B cell (primary cell): ENCODE measurements at regions not wholly inside any gene's neighbourhood (a gene's known extent, or its start where the extent isn't known, plus 50 kb on each side); places are given as distances from the start of the nearest gene placed in this dataset.

Source experiments
- ATAC-seq: fragments of 200-7000 bp; cut with Tn5 transposase; one replicate; pipeline ENCODE4 v1.10.0; 2021; ENCODE audit warnings: low read depth, mild to moderate bottlenecking, moderate number of reproducible peaks, moderate library complexity
- CTCF ChIA-PET: fragments of 350-600 bp; sonication (Branson Sonifier 250); formaldehyde crosslinking; loops from one replicate; lab custom pipeline; 2021; ENCODE audit warnings: antibody characterized with exemption, inconsistent platforms; lab: Charles Lee
- POLR2A ChIA-PET: fragments of 350-600 bp; sonication (Branson Sonifier 250); formaldehyde crosslinking; loops from one replicate; lab custom pipeline; 2021; ENCODE audit warnings: antibody characterized with exemption; lab: Charles Lee
- DNase-seq: peaks from one replicate; pipeline ENCODE4 v3.0.0; 2013
- H2AFZ ChIP-seq: 2 replicates; pipeline ENCODE4 v1.6.1; 2012; ENCODE audit warnings: mild to moderate bottlenecking, low read depth, low read length; ENCODE audit not compliant: insufficient read depth, poor library complexity, severe bottlenecking
- H3K27ac ChIP-seq, 2 donors: 1 replicate in 1 of 2; 2 replicates in 1 of 2; pipeline ENCODE4 v1.5.1; 2012 to 2013; ENCODE audit warnings: low read length in 2 of 2, mild to moderate bottlenecking in 2 of 2, moderate library complexity in 1 of 2
- H3K27me3 ChIP-seq, 4 experiments: fragments of 200-600 bp in 1 of 4; sonication (generic) in 1 of 4; replicated peaks in 1 of 4; 1 replicate in 2 of 4; 2 replicates in 2 of 4; pipeline versions ENCODE4 v1.6.1 to v1.7.0; 2013 to 2016; ENCODE audit warnings: low read length in 3 of 4, mild to moderate bottlenecking in 2 of 4, mixed read lengths in 1 of 4, moderate library complexity in 1 of 4; ENCODE audit not compliant: insufficient read depth in 4 of 4, control insufficient read depth in 3 of 4; ENCODE audit errors: control extremely low read depth in 1 of 4
- H3K36me3 ChIP-seq, 2 experiments: replicated peaks in 1 of 2; 1 replicate in 1 of 2; 2 replicates in 1 of 2; pipeline versions ENCODE4 v1.6.1 to v1.7.1; 2013; ENCODE audit warnings: low read length in 1 of 2; ENCODE audit not compliant: insufficient read depth in 2 of 2, control insufficient read depth in 1 of 2; ENCODE audit errors: control extremely low read depth in 1 of 2, extremely low read depth in 1 of 2
- H3K4me1 ChIP-seq, 2 donors: fragments of 200-600 bp in 1 of 2; sonication (generic) in 1 of 2; 1 replicate in 1 of 2; 2 replicates in 1 of 2; pipeline versions ENCODE4 v1.5.1 to v1.6.1; 2013 to 2017; ENCODE audit warnings: low read length in 2 of 2; ENCODE audit not compliant: control insufficient read depth in 2 of 2, insufficient read depth in 2 of 2
- H3K4me2 ChIP-seq: replicated peaks from 2 replicates; pipeline ENCODE3; 2012; ENCODE audit warnings: mild to moderate bottlenecking, low read depth, low read length; ENCODE audit not compliant: poor library complexity, severe bottlenecking
- H3K4me3 ChIP-seq, 5 experiments: fragments of 200-600 bp in 1 of 5; sonication (generic) in 1 of 5; 1 replicate in 3 of 5; 2 replicates in 2 of 5; pipeline versions ENCODE4 v1.5.1 to v1.7.0; 2011 to 2016; ENCODE audit warnings: low read length in 4 of 5, mild to moderate bottlenecking in 4 of 5, low read depth in 2 of 5, control low read depth in 1 of 5, moderate library complexity in 1 of 5; ENCODE audit not compliant: insufficient read depth in 1 of 5; ENCODE audit errors: control extremely low read depth in 1 of 5, extremely low read depth in 1 of 5
- H3K79me2 ChIP-seq: fragments of 200-600 bp; sonication (generic); one replicate; pipeline ENCODE4 v1.6.0; 2016; ENCODE audit warnings: low read length; ENCODE audit not compliant: control insufficient read depth, insufficient read depth
- H3K9ac ChIP-seq: fragments of 200-600 bp; sonication (generic); 2 replicates; pipeline ENCODE4 v1.6.1; 2017; ENCODE audit warnings: mild to moderate bottlenecking, low read length, moderate library complexity
- H3K9me3 ChIP-seq, 3 donors: one replicate each; pipeline versions ENCODE4 v1.6.1 to v1.7.1; 2013; ENCODE audit warnings: low read length in 2 of 3; ENCODE audit not compliant: control insufficient read depth in 2 of 3, insufficient read depth in 1 of 3; ENCODE audit errors: control extremely low read depth in 1 of 3
- H4K20me1 ChIP-seq: 2 replicates; pipeline ENCODE4 v1.6.0; 2012; ENCODE audit warnings: mild to moderate bottlenecking, low read length; ENCODE audit not compliant: insufficient read depth, control insufficient read depth, poor library complexity, severe bottlenecking
- H3K27ac Mint-ChIP-seq: one replicate; pipeline ENCODE4 v1.8.0; 2021; ENCODE audit warnings: mixed read lengths
- H3K27me3 Mint-ChIP-seq: one replicate; pipeline ENCODE4 v1.8.0; 2021; ENCODE audit warnings: mixed read lengths
- H3K4me1 Mint-ChIP-seq: one replicate; pipeline ENCODE4 v1.8.0; 2021; ENCODE audit warnings: mixed read lengths
- H3K4me3 Mint-ChIP-seq: one replicate; pipeline ENCODE4 v1.8.0; 2021; ENCODE audit warnings: mixed read lengths
- H3K9me3 Mint-ChIP-seq: one replicate; pipeline ENCODE4 v1.8.0; 2022; ENCODE audit warnings: mixed read lengths; ENCODE audit not compliant: insufficient read depth
- CTCF ChIP-seq: fragments of 200-600 bp; IDR thresholded peaks from one replicate; pipeline ENCODE4 v1.8.0; 2022; ENCODE audit warnings: antibody characterized with exemption, mild to moderate bottlenecking
- EZH2 ChIP-seq: IDR thresholded peaks from 2 replicates; pipeline ENCODE4 v1.6.1; 2012; ENCODE audit warnings: borderline replicate concordance, low read depth, mild to moderate bottlenecking, moderate library complexity, low read length; ENCODE audit not compliant: insufficient read depth, poor library complexity, severe bottlenecking
- WGBS: methylation state at CpG from one replicate; pipeline ENCODE4 v1.1.5; 2013; ENCODE audit warnings: missing lambda C conversion rate; ENCODE audit not compliant: insufficient coverage; 5-methylcytosine and 5-hydroxymethylcytosine counted together
- intact Hi-C: fragments of 100-400 bp; cut with micrococcal nuclease; formaldehyde crosslinking; loops from one replicate; pipeline ENCODE4 v1.10.0; 2022

GRCh38 chr2:15700131-15700530 is 108.5 kb downstream of the DDX1 start:
- Histone ChIP-seq H3K27ac (no peak overlapping the region), H3K4me3 (no peak overlapping the region), H3K4me1 (no peaks in the 10 kb centered on the region), H3K79me2 (no peaks in the 10 kb centered on the region), H4K20me1 (no peaks in the 10 kb centered on the region), H2AFZ (no peak overlapping the region), H3K9ac (no peak overlapping the region), H3K9me3 (peaks cover 0 to 3% (median 0%) of the 10 kb centered on the region in 3 donors), H3K36me3 (no peaks in the 10 kb centered on the region), H3K4me2 (no peak overlapping the region), H3K27me3 (no peaks in the 10 kb centered on the region)
- WGBS, result 100% methylated on average over 1 of the region's 2 CpGs
- no peak for DNase-seq
- Mint-ChIP-seq H3K9me3 (no peaks in the 10 kb centered on the region), H3K27ac (no peak overlapping the region), H3K4me3 (no peak overlapping the region), H3K4me1 (no peaks in the 10 kb centered on the region), H3K27me3 (peaks cover 3% of the 10 kb centered on the region)
- no peak for ATAC-seq
- TF ChIP-seq EZH2 (no peak), CTCF (no peak)
- ChIA-PET POLR2A (no interaction called here), CTCF (no interaction called here)
- intact Hi-C loops, result no loop called here

GRCh38 chr2:15700599-15701340 is 109.1 kb downstream of the DDX1 start:
- Mint-ChIP-seq H3K4me3 (no peak overlapping the region), H3K9me3 (no peaks in the 10 kb centered on the region), H3K27ac (no peak overlapping the region), H3K27me3 (peaks cover 3% of the 10 kb centered on the region), H3K4me1 (no peaks in the 10 kb centered on the region)
- ATAC-seq (no peak), DNase-seq (no peak)
- Histone ChIP-seq H3K79me2 (no peaks in the 10 kb centered on the region), H3K4me3 (no peak overlapping the region), H3K27ac (no peak overlapping the region), H3K36me3 (no peaks in the 10 kb centered on the region), H3K9me3 (peaks cover 0 to 3% (median 0%) of the 10 kb centered on the region in 3 donors), H3K4me2 (no peak overlapping the region), H3K9ac (no peak overlapping the region), H3K27me3 (no peaks in the 10 kb centered on the region), H3K4me1 (no peaks in the 10 kb centered on the region), H4K20me1 (no peaks in the 10 kb centered on the region), H2AFZ (no peak overlapping the region)
- ChIA-PET POLR2A (no interaction called here), CTCF (no interaction called here)
- WGBS, result 80% methylated on average over 5 of the region's 7 CpGs
- intact Hi-C loops, result no loop called here
- TF ChIP-seq CTCF (no peak), EZH2 (no peak)
